Activated CD8-positive, alpha-beta memory T cell treated with anti-CD3 and anti-CD28 coated beads, Interleukin-2, amount 50 U/mL, for 24 hours (primary cell): ENCODE measurements at regions not wholly inside any gene's neighbourhood (a gene's known extent, or its start where the extent isn't known, plus 50 kb on each side); places are given as distances from the start of the nearest gene placed in this dataset.
"Not testable (repeated sequence)": the region's sequence is repeated elsewhere in the genome, so short reads cannot be mapped to it uniquely, and the experiment has no call there.

Experiments
- DNase-seq: peaks from one replicate; pipeline ENCODE4 v3.0.0-alpha.2; 2020; ENCODE audit errors: extremely low read depth

- no peak for DNase-seq
These were observed 138.7 kb upstream of the KRR1 start for GRCh38 chr12:75650100-75650499.

- DNase-seq, result no peak
These were observed 137.4 kb upstream of the KRR1 start for GRCh38 chr12:75648856-75649255.

GRCh38 chr12:75646329-75647210 lies 135.2 kb upstream of the KRR1 start:
- no peak for DNase-seq

- no peak for DNase-seq
These were observed 133.2 kb upstream of the KRR1 start for GRCh38 chr12:75644472-75645072.

GRCh38 chr12:75643119-75643518 lies 131.7 kb upstream of the KRR1 start:
- not testable (repeated sequence) for DNase-seq

- DNase-seq, result no peak
These were observed 130.8 kb upstream of the KRR1 start for GRCh38 chr12:75642226-75642625.

GRCh38 chr12:75641031-75641780 lies 129.8 kb upstream of the KRR1 start:
- no peak for DNase-seq

GRCh38 chr12:75638792-75639191 lies 127.4 kb upstream of the KRR1 start:
- no peak for DNase-seq

- no peak for DNase-seq
These were observed 125.2 kb upstream of the KRR1 start for GRCh38 chr12:75636607-75637006.

- DNase-seq, result no peak
These were observed 124.4 kb upstream of the KRR1 start for GRCh38 chr12:75635606-75636444.

- no peak for DNase-seq
These were observed 123.1 kb upstream of the KRR1 start for GRCh38 chr12:75634244-75635222.

- DNase-seq, result no peak
These were observed 122.4 kb upstream of the KRR1 start for GRCh38 chr12:75633789-75634188.

GRCh38 chr12:75632442-75632841 lies 121.0 kb upstream of the KRR1 start:
- DNase-seq, result no peak

- DNase-seq, result no peak
These were observed 120.4 kb upstream of the KRR1 start for GRCh38 chr12:75631831-75632230.

GRCh38 chr12:75630091-75630490 lies 118.7 kb upstream of the KRR1 start:
- no peak for DNase-seq

- no peak for DNase-seq
These were observed 117.5 kb upstream of the KRR1 start for GRCh38 chr12:75628916-75629315.

- DNase-seq, result no peak
These were observed 117.1 kb upstream of the KRR1 start for GRCh38 chr12:75628511-75628910.

GRCh38 chr12:75623631-75624154 lies 112.3 kb upstream of the KRR1 start:
- DNase-seq, result no peak

GRCh38 chr12:75622492-75622891 lies 111.1 kb upstream of the KRR1 start:
- DNase-seq, result no peak

- DNase-seq, result not testable (repeated sequence)
These were observed 103.0 kb upstream of the KRR1 start for GRCh38 chr12:75614396-75614795.
